ENCODE measurements at regions not wholly inside any gene's neighbourhood (a gene's known extent, or its start where the extent isn't known, plus 50 kb on each side); places are given as distances from the start of the nearest gene placed in this dataset.

GRCh38 chrX:9379697-9380551 is 84.9 kb upstream of the TBL1X start:
- no peak for TF ChIP-seq EZH2 (IDR thresholded peaks at IDR 0.05; ENCODE audit: insufficient read depth, poor library complexity, severe bottlenecking)
- TF ChIP-seq EZH2phosphoT487 (IDR thresholded peaks at IDR 0.05; ENCODE audit: insufficient read depth, low read depth) = no peak
- whole genome bisulfite sequencing, 2 experiments (ENCODE audit: low coverage in 1 of 2, low lambda C conversion rate in 2 of 2, missing lambda C conversion rate in 2 of 2) = 41 to 44% methylated on average over 5 to 7 of the region's 10 CpGs
- DNase-seq = peak; percentile 70
- Histone ChIP-seq H3K4me2 (ENCODE audit: unreplicated experiment) (no peak overlapping the region), H3K79me2 (ENCODE audit: insufficient read depth) (no peaks in the 10 kb centered on the region), H4K20me1 (ENCODE audit: insufficient read depth) (no peaks in the 10 kb centered on the region), H3K27ac (no peak overlapping the region), H2AFZ (no peak overlapping the region), H3K9ac (no peak overlapping the region), H3K4me3 (no peak overlapping the region), H3K4me1 (ENCODE audit: insufficient read depth) (peaks cover 2% of the 10 kb centered on the region; the same call in 1 of the 2 replicates), H3K36me3 (ENCODE audit: low read depth) (no peaks in the 10 kb centered on the region), H3F3A (ENCODE audit: insufficient read depth) (no peaks in the 10 kb centered on the region), H3K9me3 (ENCODE audit: low read depth) (no peaks in the 10 kb centered on the region), H3K9me2 (ENCODE audit: insufficient read depth) (no peaks in the 10 kb centered on the region), H3K27me3 (replicated peaks; ENCODE audit: insufficient read depth) (no peaks in the 10 kb centered on the region)
- in situ Hi-C loops (cut with MboI) = no loop called here

DNA sequence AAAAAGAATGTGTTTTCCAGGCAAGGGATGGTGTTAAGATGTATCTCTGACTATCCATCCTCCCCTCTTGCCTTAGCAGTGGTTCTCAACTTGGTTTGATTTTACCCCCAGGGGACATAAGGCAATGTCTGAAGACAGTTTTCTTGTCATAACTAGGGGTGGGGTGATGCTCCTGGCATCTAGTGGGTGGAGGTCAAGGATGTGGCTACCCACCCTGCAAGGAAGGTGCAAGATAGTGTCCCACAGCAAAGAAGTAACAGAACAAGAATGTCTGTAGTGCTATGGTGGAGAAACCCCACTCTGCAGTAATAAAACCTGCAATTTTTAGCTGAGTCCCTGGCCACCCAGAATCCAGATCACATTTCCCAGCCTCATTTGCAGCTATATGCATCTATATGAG is 81.2 kb upstream of the TBL1X start:
- DNase-seq = no peak
- no peak overlapping the region for H3K4me3 ChIP-seq
- in situ Hi-C loops (cut with MboI) = no loop called here
- H3K36me3 ChIP-seq (ENCODE audit: low read depth) = no peaks in the 10 kb centered on the region
- no peak overlapping the region for H3K27ac ChIP-seq
- no peaks in the 10 kb centered on the region for H3K9me3 ChIP-seq (ENCODE audit: low read depth)
- no peaks in the 10 kb centered on the region for H3K79me2 ChIP-seq (ENCODE audit: insufficient read depth)
- no peaks in the 10 kb centered on the region for H4K20me1 ChIP-seq (ENCODE audit: insufficient read depth)
- H3K27me3 ChIP-seq (replicated peaks; ENCODE audit: insufficient read depth) = no peaks in the 10 kb centered on the region
- H3K9me2 ChIP-seq (ENCODE audit: insufficient read depth) = no peaks in the 10 kb centered on the region
- H3F3A ChIP-seq (ENCODE audit: insufficient read depth) = no peaks in the 10 kb centered on the region
- TF ChIP-seq EZH2 (IDR thresholded peaks at IDR 0.05; ENCODE audit: insufficient read depth, poor library complexity, severe bottlenecking) (no peak), EZH2phosphoT487 (IDR thresholded peaks at IDR 0.05; ENCODE audit: insufficient read depth, low read depth) (no peak)
- H3K4me2 ChIP-seq (ENCODE audit: unreplicated experiment) = no peak overlapping the region
- peaks cover 2% of the 10 kb centered on the region; the same call in 1 of the 2 replicates for H3K4me1 ChIP-seq (ENCODE audit: insufficient read depth)
- no peak overlapping the region for H3K9ac ChIP-seq
- H2AFZ ChIP-seq = no peak overlapping the region

GRCh38 chrX:9388450-9388849 is 76.4 kb upstream of the TBL1X start:
- in situ Hi-C loops (cut with MboI) = no loop called here
- TF ChIP-seq EZH2 (IDR thresholded peaks at IDR 0.05; ENCODE audit: insufficient read depth, poor library complexity, severe bottlenecking) (no peak), EZH2phosphoT487 (IDR thresholded peaks at IDR 0.05; ENCODE audit: insufficient read depth, low read depth) (no peak)
- Histone ChIP-seq H3K79me2 (ENCODE audit: insufficient read depth) (no peaks in the 10 kb centered on the region), H3K4me1 (ENCODE audit: insufficient read depth) (no peaks in the 10 kb centered on the region), H2AFZ (no peak overlapping the region), H3K9me2 (ENCODE audit: insufficient read depth) (no peaks in the 10 kb centered on the region), H3K9me3 (ENCODE audit: low read depth) (no peaks in the 10 kb centered on the region), H3K36me3 (ENCODE audit: low read depth) (no peaks in the 10 kb centered on the region), H3K4me3 (no peak overlapping the region), H4K20me1 (ENCODE audit: insufficient read depth) (no peaks in the 10 kb centered on the region), H3K27ac (no peak overlapping the region), H3K27me3 (replicated peaks; ENCODE audit: insufficient read depth) (no peaks in the 10 kb centered on the region), H3K4me2 (ENCODE audit: unreplicated experiment) (no peak overlapping the region), H3K9ac (no peak overlapping the region), H3F3A (ENCODE audit: insufficient read depth) (no peaks in the 10 kb centered on the region)
- no peak for DNase-seq
- 22 to 27% methylated on average over 1 of the region's 1 CpG for WGBS, 2 experiments (ENCODE audit: low coverage in 1 of 2, low lambda C conversion rate in 2 of 2, missing lambda C conversion rate in 2 of 2)

GRCh38 chrX:9390121-9390520 is 74.7 kb upstream of the TBL1X start:
- Histone ChIP-seq H3K79me2 (ENCODE audit: insufficient read depth) (no peaks in the 10 kb centered on the region), H3K27ac (no peak overlapping the region), H3K9me3 (ENCODE audit: low read depth) (no peaks in the 10 kb centered on the region), H3K27me3 (replicated peaks; ENCODE audit: insufficient read depth) (no peaks in the 10 kb centered on the region), H3K9me2 (ENCODE audit: insufficient read depth) (no peaks in the 10 kb centered on the region), H3K4me3 (no peak overlapping the region), H2AFZ (no peak overlapping the region), H3K4me2 (ENCODE audit: unreplicated experiment) (no peak overlapping the region), H3K9ac (no peak overlapping the region), H3F3A (ENCODE audit: insufficient read depth) (no peaks in the 10 kb centered on the region), H3K36me3 (ENCODE audit: low read depth) (no peaks in the 10 kb centered on the region), H3K4me1 (ENCODE audit: insufficient read depth) (no peaks in the 10 kb centered on the region), H4K20me1 (ENCODE audit: insufficient read depth) (no peaks in the 10 kb centered on the region)
- WGBS, 2 experiments (ENCODE audit: low coverage in 1 of 2, low lambda C conversion rate in 2 of 2, missing lambda C conversion rate in 2 of 2) = 38 to 54% methylated on average over 1 of the region's 1 CpG
- in situ Hi-C loops (cut with MboI) = no loop called here
- no peak for TF ChIP-seq EZH2phosphoT487 (IDR thresholded peaks at IDR 0.05; ENCODE audit: insufficient read depth, low read depth)
- no peak for DNase-seq

All from GM23248 (cell line).